Neural progenitor cell (in vitro differentiated cells): ENCODE measurements at regions not wholly inside any gene's neighbourhood (a gene's known extent, or its start where the extent isn't known, plus 50 kb on each side); places are given as distances from the start of the nearest gene placed in this dataset.

Experiments
- DNase-seq: peaks from one replicate; pipeline ENCODE4 v3.0.0-alpha.2; 2016; ENCODE audit warnings: low spot score
- H2AFZ ChIP-seq: fragments of 200-600 bp; sonication (generic); replicated peaks from 2 replicates; pipeline ENCODE4 v1.6.1; 2016; ENCODE audit warnings: antibody characterized with exemption
- H3F3A ChIP-seq: fragments of 200-600 bp; sonication (generic); 2 replicates; pipeline ENCODE4 v1.6.1; 2016; ENCODE audit warnings: antibody characterized with exemption, low read depth
- H3K27ac ChIP-seq: fragments of 200-600 bp; sonication (generic); 2 replicates; pipeline ENCODE4 v1.5.1; 2016; ENCODE audit warnings: mild to moderate bottlenecking
- H3K27me3 ChIP-seq: fragments of 200-600 bp; sonication (generic); 2 replicates; pipeline ENCODE4 v1.6.1; 2016; ENCODE audit warnings: mild to moderate bottlenecking, moderate library complexity
- H3K36me3 ChIP-seq: fragments of 200-600 bp; sonication (generic); 2 replicates; pipeline ENCODE4 v1.5.1; 2016
- H3K4me1 ChIP-seq: fragments of 200-600 bp; sonication (generic); 2 replicates; pipeline ENCODE4 v1.6.1; 2016; ENCODE audit warnings: mixed run types
- H3K4me2 ChIP-seq: fragments of 200-600 bp; sonication (generic); 2 replicates; pipeline ENCODE4 v1.6.1; 2016
- H3K4me3 ChIP-seq: fragments of 200-600 bp; sonication (generic); 2 replicates; pipeline ENCODE4 v1.5.1; 2016
- H3K79me2 ChIP-seq: fragments of 200-600 bp; sonication (generic); 2 replicates; pipeline ENCODE4 v1.6.1; 2016; ENCODE audit warnings: low read depth
- H3K9ac ChIP-seq: fragments of 200-600 bp; sonication (generic); 2 replicates; pipeline ENCODE4 v1.6.1; 2016
- H3K9me3 ChIP-seq: fragments of 200-600 bp; sonication (generic); 2 replicates; pipeline ENCODE4 v1.5.1; 2016; ENCODE audit warnings: low read depth
- H4K20me1 ChIP-seq: fragments of 200-600 bp; sonication (generic); 2 replicates; pipeline ENCODE4 v1.6.1; 2016; ENCODE audit warnings: low read depth
- H3K27ac Mint-ChIP-seq: 3 replicates; pipeline ENCODE4 v1.8.0; 2021; ENCODE audit warnings: mixed read lengths
- H3K27me3 Mint-ChIP-seq: 2 replicates; pipeline ENCODE4 v1.8.0; 2022; ENCODE audit warnings: low read depth, mild to moderate bottlenecking, inconsistent platforms, moderate library complexity, mixed read lengths; ENCODE audit not compliant: insufficient read depth
- H3K36me3 Mint-ChIP-seq: 3 replicates; pipeline ENCODE4 v1.8.0; 2021; ENCODE audit warnings: mixed read lengths
- H3K4me1 Mint-ChIP-seq: 3 replicates; pipeline ENCODE4 v1.8.0; 2021; ENCODE audit warnings: mixed read lengths
- H3K4me3 Mint-ChIP-seq: 3 replicates; pipeline ENCODE4 v1.8.0; 2021; ENCODE audit warnings: mild to moderate bottlenecking, moderate library complexity, mixed read lengths
- H3K9me3 Mint-ChIP-seq: 3 replicates; pipeline ENCODE4 v1.8.0; 2020; ENCODE audit warnings: mixed read lengths
- CTCF ChIP-seq: fragments of 200-600 bp; sonication (generic); IDR thresholded peaks from 2 replicates; pipeline ENCODE4 v1.5.1; 2017; ENCODE audit warnings: antibody characterized with exemption, mild to moderate bottlenecking
- EZH2 ChIP-seq: fragments of 200-600 bp; sonication (generic); IDR thresholded peaks from 2 replicates; pipeline ENCODE4 v1.6.1; 2017; ENCODE audit warnings: antibody characterized with exemption, mild to moderate bottlenecking, moderate library complexity
- EZH2phosphoT487 ChIP-seq: fragments of 200-600 bp; sonication (generic); IDR thresholded peaks from 2 replicates; pipeline ENCODE4 v1.6.1; 2017; ENCODE audit warnings: antibody characterized with exemption

GRCh38 chr13:76796851-76797250, 89.4 kb downstream of the KCTD12 start:
- no peak for DNase-seq
- Histone ChIP-seq H3K9me3 (no peaks in the 10 kb centered on the region), H3F3A (no peaks in the 10 kb centered on the region), H3K27ac (no peak overlapping the region), H3K36me3 (no peaks in the 10 kb centered on the region), H3K4me2 (no peak overlapping the region), H4K20me1 (no peaks in the 10 kb centered on the region), H3K79me2 (no peaks in the 10 kb centered on the region), H3K9ac (no peak overlapping the region), H3K27me3 (no peaks in the 10 kb centered on the region), H2AFZ (no peak overlapping the region), H3K4me1 (no peaks in the 10 kb centered on the region), H3K4me3 (no peak overlapping the region)
- Mint-ChIP-seq H3K4me1 (no peaks in the 10 kb centered on the region), H3K4me3 (no peak overlapping the region), H3K9me3 (no peaks in the 10 kb centered on the region), H3K27ac (no peak overlapping the region), H3K27me3 (no peaks in the 10 kb centered on the region), H3K36me3 (no peaks in the 10 kb centered on the region)
- no peak for TF ChIP-seq EZH2
- no peak for TF ChIP-seq EZH2phosphoT487
- TF ChIP-seq CTCF = no peak

GRCh38 chr13:76795701-76796695, 90.2 kb downstream of the KCTD12 start:
- no peaks in the 10 kb centered on the region for H3K27me3 Mint-ChIP-seq
- no peaks in the 10 kb centered on the region for H3K36me3 Mint-ChIP-seq
- no peak overlapping the region for H3K4me2 ChIP-seq
- no peak overlapping the region for H3K4me3 ChIP-seq
- H3F3A ChIP-seq = no peaks in the 10 kb centered on the region
- H3K27ac Mint-ChIP-seq = no peak overlapping the region
- no peaks in the 10 kb centered on the region for H4K20me1 ChIP-seq
- H2AFZ ChIP-seq = no peak overlapping the region
- H3K79me2 ChIP-seq = no peaks in the 10 kb centered on the region
- no peak for DNase-seq
- H3K27me3 ChIP-seq = no peaks in the 10 kb centered on the region
- H3K27ac ChIP-seq = no peak overlapping the region
- H3K9ac ChIP-seq = no peak overlapping the region
- H3K9me3 ChIP-seq = no peaks in the 10 kb centered on the region
- H3K4me3 Mint-ChIP-seq = no peak overlapping the region
- H3K36me3 ChIP-seq = no peaks in the 10 kb centered on the region
- peaks cover 1% of the 10 kb centered on the region for H3K4me1 ChIP-seq
- TF ChIP-seq EZH2 = no peak
- no peak for TF ChIP-seq CTCF
- no peak for TF ChIP-seq EZH2phosphoT487
- peaks cover under 1% of the 10 kb centered on the region for H3K4me1 Mint-ChIP-seq
- H3K9me3 Mint-ChIP-seq = no peaks in the 10 kb centered on the region

DNA sequence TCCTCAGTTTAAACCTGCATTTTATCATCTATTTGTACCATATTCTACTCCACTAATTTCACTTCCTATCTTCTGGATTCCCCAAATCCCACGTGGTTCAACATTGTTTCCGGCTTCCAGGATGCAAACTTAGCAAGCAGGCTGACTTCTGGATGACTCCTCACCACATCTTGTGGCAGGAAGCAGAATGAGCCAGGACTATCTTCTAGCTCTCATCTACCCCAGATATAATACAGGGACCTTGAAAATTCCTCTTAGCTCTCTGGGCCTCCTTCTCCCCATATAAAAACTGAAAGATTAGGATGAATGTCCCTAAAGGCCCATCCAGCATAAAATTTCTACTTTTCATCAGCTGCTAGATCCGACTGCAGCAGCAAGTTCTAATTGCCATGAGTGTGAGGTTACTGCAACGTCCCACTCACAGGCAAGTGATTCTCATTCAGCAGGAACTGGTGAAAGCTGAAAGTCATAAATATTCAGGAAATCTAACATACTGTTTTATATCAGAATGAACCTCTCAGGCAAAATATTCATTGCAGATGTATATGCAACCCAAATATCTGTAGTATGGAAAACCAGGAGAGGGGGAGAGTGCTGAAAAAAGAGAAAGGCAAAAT, 93.4 kb downstream of the KCTD12 start:
- Histone ChIP-seq H3K9ac (no peak overlapping the region), H3F3A (no peaks in the 10 kb centered on the region), H3K4me2 (no peak overlapping the region), H3K4me3 (no peak overlapping the region), H2AFZ (no peak overlapping the region), H3K79me2 (no peaks in the 10 kb centered on the region), H3K27ac (no peak overlapping the region), H3K9me3 (no peaks in the 10 kb centered on the region), H3K36me3 (no peaks in the 10 kb centered on the region), H4K20me1 (no peaks in the 10 kb centered on the region), H3K4me1 (peaks cover 8% of the 10 kb centered on the region), H3K27me3 (no peaks in the 10 kb centered on the region)
- no peak for DNase-seq
- Mint-ChIP-seq H3K4me1 (peaks cover 15% of the 10 kb centered on the region), H3K36me3 (no peaks in the 10 kb centered on the region), H3K9me3 (no peaks in the 10 kb centered on the region), H3K27me3 (no peaks in the 10 kb centered on the region), H3K4me3 (no peak overlapping the region), H3K27ac (no peak overlapping the region)
- TF ChIP-seq CTCF (no peak), EZH2phosphoT487 (no peak), EZH2 (no peak)
